ENCODE measurements at regions not wholly inside any gene's neighbourhood (a gene's known extent, or its start where the extent isn't known, plus 50 kb on each side); places are given as distances from the start of the nearest gene placed in this dataset.

- DNase-seq (no peak), ATAC-seq (no peak)
- ChIA-PET POLR2A (no interaction called here), CTCF (no interaction called here)
- no peaks in the 10 kb centered on the region for H3K36me3 Mint-ChIP-seq (ENCODE audit: low read depth)
- H3K27ac Mint-ChIP-seq: no peak overlapping the region
- H3K4me3 Mint-ChIP-seq: no peak overlapping the region
- H3K27me3 Mint-ChIP-seq (ENCODE audit: low read depth): no peaks in the 10 kb centered on the region
- no peaks in the 10 kb centered on the region for H3K4me1 Mint-ChIP-seq (ENCODE audit: low read depth)
- H3K9me3 Mint-ChIP-seq (ENCODE audit: insufficient read depth): no peaks in the 10 kb centered on the region
Measured at GRCh38 chr6:98454809-98455322, 379.5 kb upstream of the POU3F2 start.

- DNase-seq (no peak), ATAC-seq (no peak)
- Mint-ChIP-seq H3K4me3 (no peak overlapping the region), H3K36me3 (ENCODE audit: low read depth) (no peaks in the 10 kb centered on the region), H3K27me3 (ENCODE audit: low read depth) (no peaks in the 10 kb centered on the region), H3K9me3 (ENCODE audit: insufficient read depth) (no peaks in the 10 kb centered on the region), H3K27ac (no peak overlapping the region), H3K4me1 (ENCODE audit: low read depth) (no peaks in the 10 kb centered on the region)
- ChIA-PET CTCF (no interaction called here), POLR2A (no interaction called here)
Measured at GRCh38 chr6:98458708-98459107, 375.7 kb upstream of the POU3F2 start.

- no peak for ATAC-seq
- H3K36me3 Mint-ChIP-seq (ENCODE audit: low read depth): no peaks in the 10 kb centered on the region
- no peaks in the 10 kb centered on the region for H3K4me1 Mint-ChIP-seq (ENCODE audit: low read depth)
- H3K9me3 Mint-ChIP-seq (ENCODE audit: insufficient read depth): no peaks in the 10 kb centered on the region
- CTCF ChIA-PET: no interaction called here
- no peaks in the 10 kb centered on the region for H3K27me3 Mint-ChIP-seq (ENCODE audit: low read depth)
- no peak overlapping the region for H3K27ac Mint-ChIP-seq
- no peak for DNase-seq
- POLR2A ChIA-PET: no interaction called here
- H3K4me3 Mint-ChIP-seq: no peak overlapping the region
Measured at GRCh38 chr6:98463038-98464000, 371.1 kb upstream of the POU3F2 start.

- H3K36me3 Mint-ChIP-seq (ENCODE audit: low read depth): no peaks in the 10 kb centered on the region
- H3K4me3 Mint-ChIP-seq: no peak overlapping the region
- DNase-seq: no peak
- peaks cover 7% of the 10 kb centered on the region for H3K9me3 Mint-ChIP-seq (ENCODE audit: insufficient read depth)
- ATAC-seq: no peak
- CTCF ChIA-PET: no interaction called here
- no peak overlapping the region for H3K27ac Mint-ChIP-seq
- no peaks in the 10 kb centered on the region for H3K4me1 Mint-ChIP-seq (ENCODE audit: low read depth)
- POLR2A ChIA-PET: no interaction called here
- H3K27me3 Mint-ChIP-seq (ENCODE audit: low read depth): no peaks in the 10 kb centered on the region
Measured at GRCh38 chr6:98467091-98467490, 367.3 kb upstream of the POU3F2 start.

- DNase-seq (no peak), ATAC-seq (no peak)
- Mint-ChIP-seq H3K4me3 (no peak overlapping the region), H3K27ac (no peak overlapping the region), H3K27me3 (ENCODE audit: low read depth) (no peaks in the 10 kb centered on the region), H3K4me1 (ENCODE audit: low read depth) (no peaks in the 10 kb centered on the region), H3K9me3 (ENCODE audit: insufficient read depth) (peaks cover 7% of the 10 kb centered on the region), H3K36me3 (ENCODE audit: low read depth) (no peaks in the 10 kb centered on the region)
- ChIA-PET POLR2A (no interaction called here), CTCF (no interaction called here)
Measured at GRCh38 chr6:98467902-98468301, 366.5 kb upstream of the POU3F2 start.

- Mint-ChIP-seq H3K36me3 (ENCODE audit: low read depth) (no peaks in the 10 kb centered on the region), H3K27me3 (ENCODE audit: low read depth) (no peaks in the 10 kb centered on the region), H3K4me1 (ENCODE audit: low read depth) (no peaks in the 10 kb centered on the region), H3K9me3 (ENCODE audit: insufficient read depth) (peaks cover 7% of the 10 kb centered on the region), H3K27ac (no peak overlapping the region), H3K4me3 (no peak overlapping the region)
- CTCF ChIA-PET: no interaction called here
- DNase-seq (no peak), ATAC-seq (no peak)
- POLR2A ChIA-PET: no interaction called here
Measured at GRCh38 chr6:98469141-98469540, 365.2 kb upstream of the POU3F2 start.

GRCh38 chr6:98470821-98471220, 363.6 kb upstream of the POU3F2 start:
- Mint-ChIP-seq H3K9me3 (ENCODE audit: insufficient read depth) (peaks cover 7% of the 10 kb centered on the region), H3K4me1 (ENCODE audit: low read depth) (no peaks in the 10 kb centered on the region), H3K27me3 (ENCODE audit: low read depth) (no peaks in the 10 kb centered on the region), H3K4me3 (no peak overlapping the region), H3K27ac (no peak overlapping the region), H3K36me3 (ENCODE audit: low read depth) (no peaks in the 10 kb centered on the region)
- ChIA-PET POLR2A (no interaction called here), CTCF (no interaction called here)
- no peak for ATAC-seq
- no peak for DNase-seq

GRCh38 chr6:98471444-98471843, 362.9 kb upstream of the POU3F2 start:
- H3K27ac Mint-ChIP-seq: no peak overlapping the region

GRCh38 chr6:98477231-98477630, 357.1 kb upstream of the POU3F2 start:
- H3K4me1 Mint-ChIP-seq (ENCODE audit: low read depth): no peaks in the 10 kb centered on the region
- H3K4me3 Mint-ChIP-seq: no peak overlapping the region
- H3K36me3 Mint-ChIP-seq (ENCODE audit: low read depth): no peaks in the 10 kb centered on the region
- DNase-seq (no peak), ATAC-seq (no peak)
- H3K9me3 Mint-ChIP-seq (ENCODE audit: insufficient read depth): no peaks in the 10 kb centered on the region
- POLR2A ChIA-PET: no interaction called here
- no peaks in the 10 kb centered on the region for H3K27me3 Mint-ChIP-seq (ENCODE audit: low read depth)
- no peak overlapping the region for H3K27ac Mint-ChIP-seq
- CTCF ChIA-PET: no interaction called here

More at GRCh38 chr6:98471444-98471843, 362.9 kb upstream of the POU3F2 start:
- no peak for ATAC-seq
- Mint-ChIP-seq H3K9me3 (ENCODE audit: insufficient read depth) (peaks cover 7% of the 10 kb centered on the region), H3K27me3 (ENCODE audit: low read depth) (no peaks in the 10 kb centered on the region), H3K4me1 (ENCODE audit: low read depth) (no peaks in the 10 kb centered on the region), H3K36me3 (ENCODE audit: low read depth) (no peaks in the 10 kb centered on the region), H3K4me3 (no peak overlapping the region)
- CTCF ChIA-PET: no interaction called here
- DNase-seq: no peak
- POLR2A ChIA-PET: no interaction called here

GRCh38 chr6:98484696-98485095, 349.7 kb upstream of the POU3F2 start:
- ChIA-PET POLR2A (no interaction called here), CTCF (no interaction called here)
- ATAC-seq: no peak
- no peaks in the 10 kb centered on the region for H3K9me3 Mint-ChIP-seq (ENCODE audit: insufficient read depth)
- H3K4me1 Mint-ChIP-seq (ENCODE audit: low read depth): no peaks in the 10 kb centered on the region
- no peak overlapping the region for H3K4me3 Mint-ChIP-seq
- no peaks in the 10 kb centered on the region for H3K27me3 Mint-ChIP-seq (ENCODE audit: low read depth)
- H3K36me3 Mint-ChIP-seq (ENCODE audit: low read depth): no peaks in the 10 kb centered on the region
- DNase-seq: no peak
- H3K27ac Mint-ChIP-seq: no peak overlapping the region

- Mint-ChIP-seq H3K4me1 (ENCODE audit: low read depth) (no peaks in the 10 kb centered on the region), H3K4me3 (no peak overlapping the region), H3K27me3 (ENCODE audit: low read depth) (no peaks in the 10 kb centered on the region), H3K27ac (no peak overlapping the region), H3K9me3 (ENCODE audit: insufficient read depth) (no peaks in the 10 kb centered on the region), H3K36me3 (ENCODE audit: low read depth) (no peaks in the 10 kb centered on the region)
- ChIA-PET CTCF (no interaction called here), POLR2A (no interaction called here)
- no peak for ATAC-seq
- no peak for DNase-seq
Measured at GRCh38 chr6:98485593-98485992, 348.8 kb upstream of the POU3F2 start.

GRCh38 chr6:98486057-98486456, 348.3 kb upstream of the POU3F2 start:
- ATAC-seq (no peak), DNase-seq (no peak)

GRCh38 chr6:98487612-98488011, 346.8 kb upstream of the POU3F2 start:
- H3K4me1 Mint-ChIP-seq (ENCODE audit: low read depth): no peaks in the 10 kb centered on the region
- H3K27me3 Mint-ChIP-seq (ENCODE audit: low read depth): no peaks in the 10 kb centered on the region
- DNase-seq: no peak
- ChIA-PET POLR2A (no interaction called here), CTCF (no interaction called here)
- H3K36me3 Mint-ChIP-seq (ENCODE audit: low read depth): no peaks in the 10 kb centered on the region
- ATAC-seq: no peak
- no peaks in the 10 kb centered on the region for H3K9me3 Mint-ChIP-seq (ENCODE audit: insufficient read depth)
- H3K27ac Mint-ChIP-seq: no peak overlapping the region
- H3K4me3 Mint-ChIP-seq: no peak overlapping the region

More at GRCh38 chr6:98486057-98486456, 348.3 kb upstream of the POU3F2 start:
- no peak overlapping the region for H3K27ac Mint-ChIP-seq
- H3K4me3 Mint-ChIP-seq: no peak overlapping the region
- no peaks in the 10 kb centered on the region for H3K4me1 Mint-ChIP-seq (ENCODE audit: low read depth)
- no peaks in the 10 kb centered on the region for H3K9me3 Mint-ChIP-seq (ENCODE audit: insufficient read depth)
- no peaks in the 10 kb centered on the region for H3K27me3 Mint-ChIP-seq (ENCODE audit: low read depth)
- H3K36me3 Mint-ChIP-seq (ENCODE audit: low read depth): no peaks in the 10 kb centered on the region
- POLR2A ChIA-PET: no interaction called here
- CTCF ChIA-PET: no interaction called here
